Colonic mucosa (tissue), 4 donors: ENCODE measurements at regions not wholly inside any gene's neighbourhood (a gene's known extent, or its start where the extent isn't known, plus 50 kb on each side); places are given as distances from the start of the nearest gene placed in this dataset.

ENCODE experiments used
- DNase-seq: peaks from one replicate; pipeline ENCODE4 v3.0.0-alpha.2; 2020
- H3K27ac ChIP-seq: fragments of 200-600 bp; one replicate; pipeline ENCODE4 v1.8.0; 2021
- H3K27me3 ChIP-seq: fragments of 200-600 bp; one replicate; pipeline ENCODE4 v1.8.0; 2021
- H3K36me3 ChIP-seq: fragments of 200-600 bp; one replicate; pipeline ENCODE4 v1.8.0; 2021
- H3K4me1 ChIP-seq: fragments of 200-600 bp; one replicate; pipeline ENCODE4 v1.8.0; 2021; ENCODE audit warnings: mild to moderate bottlenecking
- H3K4me3 ChIP-seq: fragments of 200-600 bp; one replicate; pipeline ENCODE4 v1.8.0; 2021
- H3K9ac ChIP-seq, 2 donors: one replicate each; pipeline ENCODE4 v1.7.0; 2013; ENCODE audit warnings: control low read depth in 2 of 2, low read depth in 2 of 2, low read length in 2 of 2
- H3K9me3 ChIP-seq: fragments of 200-600 bp; one replicate; pipeline ENCODE4 v1.8.0; 2021
- CTCF ChIP-seq: fragments of 200-600 bp; IDR thresholded peaks from one replicate; pipeline ENCODE4 v1.8.0; 2022; ENCODE audit warnings: antibody characterized with exemption, mild to moderate bottlenecking
- intact Hi-C: fragments of 100-400 bp; cut with DNase I; formaldehyde crosslinking; loops from one replicate; pipeline ENCODE4 v1.14.1; 2022
- donor health status: healthy.
- donor health status: DM: no; HTN: no; CAD: no.
- donor health status: DM: no; HTN: no; CAD: no.

- H3K4me3 ChIP-seq, result no peak overlapping the region
- no peaks in the 10 kb centered on the region for H3K36me3 ChIP-seq
- no peaks in the 10 kb centered on the region for H3K4me1 ChIP-seq
- TF ChIP-seq CTCF, result no peak
- no peaks in the 10 kb centered on the region for H3K27me3 ChIP-seq
- H3K9ac ChIP-seq, result no peak overlapping the region
- no peak overlapping the region for H3K27ac ChIP-seq
- intact Hi-C loops, result no loop called here
- no peaks in the 10 kb centered on the region for H3K9me3 ChIP-seq
- DNase-seq, result no peak
Measured at GRCh38 chr1:82932727-82933126, 1066.2 kb downstream of the TTLL7 start.

- TF ChIP-seq CTCF, result no peak
- DNase-seq, result no peak
- H3K27ac ChIP-seq, result no peak overlapping the region
- H3K4me1 ChIP-seq, result no peaks in the 10 kb centered on the region
- H3K9ac ChIP-seq, result no peak overlapping the region
- H3K27me3 ChIP-seq, result no peaks in the 10 kb centered on the region
- H3K9me3 ChIP-seq, result no peaks in the 10 kb centered on the region
- intact Hi-C loops, result no loop called here
- H3K4me3 ChIP-seq, result no peak overlapping the region
- H3K36me3 ChIP-seq, result no peaks in the 10 kb centered on the region
Measured at GRCh38 chr1:82932207-82932606, 1066.7 kb downstream of the TTLL7 start.

GRCh38 chr1:82931006-82931405 is 1067.9 kb downstream of the TTLL7 start:
- no peaks in the 10 kb centered on the region for H3K9me3 ChIP-seq
- intact Hi-C loops, result no loop called here
- no peak for DNase-seq
- H3K36me3 ChIP-seq, result no peaks in the 10 kb centered on the region
- no peak overlapping the region for H3K27ac ChIP-seq
- H3K4me3 ChIP-seq, result no peak overlapping the region
- no peak overlapping the region for H3K9ac ChIP-seq
- no peaks in the 10 kb centered on the region for H3K4me1 ChIP-seq
- H3K27me3 ChIP-seq, result no peaks in the 10 kb centered on the region
- no peak for TF ChIP-seq CTCF

- Histone ChIP-seq H3K27me3 (no peaks in the 10 kb centered on the region), H3K36me3 (no peaks in the 10 kb centered on the region), H3K9me3 (no peaks in the 10 kb centered on the region), H3K9ac (no peak overlapping the region), H3K4me3 (no peak overlapping the region), H3K4me1 (no peaks in the 10 kb centered on the region), H3K27ac (no peak overlapping the region)
- DNase-seq, result no peak
- intact Hi-C loops, result no loop called here
- TF ChIP-seq CTCF, result no peak
Measured at GRCh38 chr1:82927753-82928152, 1071.2 kb downstream of the TTLL7 start.

- intact Hi-C loops, result no loop called here
- no peak for DNase-seq
- no peaks in the 10 kb centered on the region for H3K4me1 ChIP-seq
- H3K27ac ChIP-seq, result no peak overlapping the region
- H3K36me3 ChIP-seq, result no peaks in the 10 kb centered on the region
- H3K9me3 ChIP-seq, result no peaks in the 10 kb centered on the region
- no peak for TF ChIP-seq CTCF
- H3K27me3 ChIP-seq, result no peaks in the 10 kb centered on the region
- H3K9ac ChIP-seq, result no peak overlapping the region
- H3K4me3 ChIP-seq, result no peak overlapping the region
Measured at GRCh38 chr1:82924666-82925065, 1074.3 kb downstream of the TTLL7 start.

GRCh38 chr1:82923931-82924330 is 1075.0 kb downstream of the TTLL7 start:
- Histone ChIP-seq H3K4me3 (no peak overlapping the region), H3K27ac (no peak overlapping the region), H3K36me3 (no peaks in the 10 kb centered on the region), H3K9me3 (no peaks in the 10 kb centered on the region), H3K27me3 (no peaks in the 10 kb centered on the region), H3K9ac (no peak overlapping the region), H3K4me1 (no peaks in the 10 kb centered on the region)
- intact Hi-C loops, result no loop called here
- TF ChIP-seq CTCF, result no peak
- no peak for DNase-seq
